ENCODE measurements at regions not wholly inside any gene's neighbourhood (a gene's known extent, or its start where the extent isn't known, plus 50 kb on each side); places are given as distances from the start of the nearest gene placed in this dataset.

- no peaks in the 10 kb centered on the region for H3K27me3 Mint-ChIP-seq (ENCODE audit: insufficient read depth, unreplicated experiment)
- no peak for TF ChIP-seq CTCF (IDR thresholded peaks at IDR 0.05; ENCODE audit: insufficient read depth in 1 of 2, low read depth in 1 of 2, low read length in 1 of 2, severe bottlenecking in 1 of 2, unreplicated experiment in 1 of 2)
- peaks cover 29% of the 10 kb centered on the region for H3K4me1 Mint-ChIP-seq (ENCODE audit: low read depth, unreplicated experiment)
- H3K36me3 Mint-ChIP-seq (ENCODE audit: insufficient read depth, unreplicated experiment), result no peaks in the 10 kb centered on the region
- peaks cover 56% of the 10 kb centered on the region for H3K4me1 ChIP-seq
- no peak overlapping the region for H3K4me3 Mint-ChIP-seq (ENCODE audit: unreplicated experiment)
- no peaks in the 10 kb centered on the region for H3K9me3 ChIP-seq
- no peak overlapping the region for H3K27ac Mint-ChIP-seq (ENCODE audit: unreplicated experiment)
- H3K27me3 ChIP-seq (replicated peaks; ENCODE audit: control insufficient read depth, insufficient read depth, low read length), result no peaks in the 10 kb centered on the region
- BruUV-seq (replicated peaks), result no TSS peak
- no peak overlapping the region for H3K4me3 ChIP-seq (ENCODE audit: low read depth, low read length)
- no peak for DNase-seq
- H3K9me3 Mint-ChIP-seq (ENCODE audit: unreplicated experiment), result no peaks in the 10 kb centered on the region
- intact Hi-C loops (cut with micrococcal nuclease; ENCODE audit: unreplicated experiment), result no loop called here
- ChIA-PET CTCF (no interaction called here), POLR2A (no interaction called here)
- H3K36me3 ChIP-seq (ENCODE audit: control insufficient read depth, insufficient read depth, low read length), result no peaks in the 10 kb centered on the region
Measured at GRCh38 chr14:31942166-31942841, 134.8 kb upstream of the ARHGAP5 start.

GRCh38 chr14:31943217-31943799 lies 133.8 kb upstream of the ARHGAP5 start:
- Mint-ChIP-seq H3K27me3 (ENCODE audit: insufficient read depth, unreplicated experiment) (no peaks in the 10 kb centered on the region), H3K36me3 (ENCODE audit: insufficient read depth, unreplicated experiment) (no peaks in the 10 kb centered on the region), H3K27ac (ENCODE audit: unreplicated experiment) (peak overlapping the region; percentile 92), H3K9me3 (ENCODE audit: unreplicated experiment) (no peaks in the 10 kb centered on the region), H3K4me1 (ENCODE audit: low read depth, unreplicated experiment) (peaks cover 31% of the 10 kb centered on the region), H3K4me3 (ENCODE audit: unreplicated experiment) (no peak overlapping the region)
- CTCF ChIA-PET, result no interaction called here
- no TSS peak for BruUV-seq (replicated peaks)
- H3K36me3 ChIP-seq (ENCODE audit: control insufficient read depth, insufficient read depth, low read length), result no peaks in the 10 kb centered on the region
- intact Hi-C loops (cut with micrococcal nuclease; ENCODE audit: unreplicated experiment), result no loop called here
- no peak for TF ChIP-seq CTCF (IDR thresholded peaks at IDR 0.05; ENCODE audit: insufficient read depth in 1 of 2, low read depth in 1 of 2, low read length in 1 of 2, severe bottlenecking in 1 of 2, unreplicated experiment in 1 of 2)
- H3K27me3 ChIP-seq (replicated peaks; ENCODE audit: control insufficient read depth, insufficient read depth, low read length), result no peaks in the 10 kb centered on the region
- H3K4me1 ChIP-seq, result peaks cover 54% of the 10 kb centered on the region
- H3K4me3 ChIP-seq (ENCODE audit: low read depth, low read length), result no peak overlapping the region
- no peaks in the 10 kb centered on the region for H3K9me3 ChIP-seq
- DNase-seq, result no peak
- POLR2A ChIA-PET, result no interaction called here

GRCh38 chr14:31943861-31944255 lies 133.2 kb upstream of the ARHGAP5 start:
- Mint-ChIP-seq H3K4me3 (ENCODE audit: unreplicated experiment) (peak overlapping the region; percentile 56), H3K4me1 (ENCODE audit: low read depth, unreplicated experiment) (peaks cover 36% of the 10 kb centered on the region), H3K9me3 (ENCODE audit: unreplicated experiment) (no peaks in the 10 kb centered on the region), H3K27ac (ENCODE audit: unreplicated experiment) (peak overlapping the region; percentile 92), H3K27me3 (ENCODE audit: insufficient read depth, unreplicated experiment) (no peaks in the 10 kb centered on the region), H3K36me3 (ENCODE audit: insufficient read depth, unreplicated experiment) (no peaks in the 10 kb centered on the region)
- Histone ChIP-seq H3K36me3 (ENCODE audit: control insufficient read depth, insufficient read depth, low read length) (no peaks in the 10 kb centered on the region), H3K4me1 (peaks cover 60% of the 10 kb centered on the region), H3K9me3 (no peaks in the 10 kb centered on the region), H3K4me3 (ENCODE audit: low read depth, low read length) (no peak overlapping the region), H3K27me3 (replicated peaks; ENCODE audit: control insufficient read depth, insufficient read depth, low read length) (no peaks in the 10 kb centered on the region)
- TF ChIP-seq CTCF (IDR thresholded peaks at IDR 0.05; ENCODE audit: insufficient read depth in 1 of 2, low read depth in 1 of 2, low read length in 1 of 2, severe bottlenecking in 1 of 2, unreplicated experiment in 1 of 2), result no peak
- TSS peak; percentile 62 for BruUV-seq (replicated peaks)
- ChIA-PET POLR2A (no interaction called here), CTCF (no interaction called here)
- DNase-seq, result no peak
- intact Hi-C loops (cut with micrococcal nuclease; ENCODE audit: unreplicated experiment), result no loop called here

Measured in Caco-2 (cell line).